ENCODE measurements at regions not wholly inside any gene's neighbourhood (a gene's known extent, or its start where the extent isn't known, plus 50 kb on each side); places are given as distances from the start of the nearest gene placed in this dataset.

GRCh38 chr5:74201334-74202081 lies 439.0 kb downstream of the ENC1 start (continued):
- TF ChIP-seq ZNF462 (CRISPR knock-in tag; IDR thresholded peaks at IDR 0.05) (no peak), CREB1 (CRISPR knock-in tag; IDR thresholded peaks at IDR 0.05; ENCODE audit: low read depth) (no peak), EZH2 (IDR thresholded peaks at IDR 0.05; ENCODE audit: low read depth, unreplicated experiment) (no peak), JUNB (IDR thresholded peaks at IDR 0.05; ENCODE audit: unreplicated experiment) (no peak), NANOG (IDR thresholded peaks at IDR 0.05; ENCODE audit: borderline replicate concordance) (no peak), ZNF331 (CRISPR knock-in tag; IDR thresholded peaks at IDR 0.05; ENCODE audit: low read depth) (no peak)

GRCh38 chr5:74200560-74200959 lies 440.0 kb downstream of the ENC1 start:
- Histone ChIP-seq H3K4me2 (no peak overlapping the region), H3K79me2 (replicated peaks; ENCODE audit: insufficient read depth) (no peaks in the 10 kb centered on the region), H3F3A (replicated peaks; ENCODE audit: low read depth) (no peaks in the 10 kb centered on the region), H2AFZ (no peak overlapping the region), H3K9me2 (ENCODE audit: insufficient read depth) (peaks cover 5% of the 10 kb centered on the region; the same call in 1 of the 2 replicates), H3K36me3 (ENCODE audit: insufficient read depth) (no peaks in the 10 kb centered on the region), H3K4me1 (ENCODE audit: insufficient read depth) (no peaks in the 10 kb centered on the region), H3K4me3 (no peak overlapping the region), H4K20me1 (replicated peaks; ENCODE audit: insufficient read depth) (no peaks in the 10 kb centered on the region), H3K27me3 (ENCODE audit: insufficient read depth) (no peaks in the 10 kb centered on the region), H3K27ac (ENCODE audit: low read depth) (no peak overlapping the region)
- Mint-ChIP-seq H3K4me1 (no peaks in the 10 kb centered on the region), H3K36me3 (ENCODE audit: low read depth) (no peaks in the 10 kb centered on the region), H3K27me3 (ENCODE audit: insufficient read depth, low read depth, poor library complexity) (peaks cover 4% of the 10 kb centered on the region), H3K9me3 (no peaks in the 10 kb centered on the region), H3K27ac (no peak overlapping the region), H3K4me3 (no peak overlapping the region)
- ATAC-seq (no peak), DNase-seq (ENCODE audit: low spot score) (no peak)
- no peak for TF ChIP-seq CTCF (conservative IDR thresholded peaks at IDR 0.05; ENCODE audit: low read depth in 2 of 2)

Data from GM23338 (cell line).